C1 segment of cervical spinal cord (tissue), 14 donors: ENCODE measurements at regions not wholly inside any gene's neighbourhood (a gene's known extent, or its start where the extent isn't known, plus 50 kb on each side); places are given as distances from the start of the nearest gene placed in this dataset.

ENCODE experiments used
- DNase-seq, 14 donors: peaks; one replicate each; lab custom pipeline; 2025; lab: John Stamatoyannopoulos, UW

GRCh38 chr3:177429771-177430170 lies 232.5 kb upstream of the TBL1XR1 start:
- DNase-seq, result no peak

GRCh38 chr3:177430653-177431052 lies 233.4 kb upstream of the TBL1XR1 start:
- no peak for DNase-seq

DNA sequence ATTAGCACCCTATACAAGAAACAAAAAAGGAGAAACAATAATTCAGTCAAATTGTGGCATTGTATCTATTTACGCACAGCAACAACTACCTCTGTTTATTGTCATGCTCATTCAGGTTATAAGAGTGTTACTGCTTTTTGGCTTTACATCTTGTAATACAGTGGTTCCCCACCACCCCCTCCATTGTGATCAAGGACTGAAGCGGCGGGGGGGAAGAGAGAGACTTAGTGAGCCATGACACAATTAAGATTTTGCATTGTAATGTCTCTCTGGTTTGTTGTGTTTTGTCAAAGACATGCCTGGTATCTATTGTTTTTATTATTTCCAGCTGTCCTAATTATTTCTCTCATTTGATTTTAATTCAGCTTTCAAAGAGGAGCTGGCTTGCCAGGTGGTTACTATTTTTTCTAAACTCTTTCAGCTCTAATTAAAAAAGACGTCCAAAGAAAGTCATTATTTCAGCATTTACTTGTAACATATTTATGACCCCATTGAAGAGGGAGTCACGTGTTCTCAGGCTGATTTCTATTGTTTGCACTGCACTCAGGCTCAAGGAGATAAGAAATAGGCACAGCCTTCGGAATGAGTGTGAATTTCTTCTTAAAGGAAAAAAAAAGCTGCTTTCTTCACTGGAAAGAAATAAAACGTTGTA lies 234.4 kb upstream of the TBL1XR1 start:
- no peak for DNase-seq

GRCh38 chr3:177435301-177435700 lies 238.0 kb upstream of the TBL1XR1 start:
- DNase-seq, result no peak

DNA sequence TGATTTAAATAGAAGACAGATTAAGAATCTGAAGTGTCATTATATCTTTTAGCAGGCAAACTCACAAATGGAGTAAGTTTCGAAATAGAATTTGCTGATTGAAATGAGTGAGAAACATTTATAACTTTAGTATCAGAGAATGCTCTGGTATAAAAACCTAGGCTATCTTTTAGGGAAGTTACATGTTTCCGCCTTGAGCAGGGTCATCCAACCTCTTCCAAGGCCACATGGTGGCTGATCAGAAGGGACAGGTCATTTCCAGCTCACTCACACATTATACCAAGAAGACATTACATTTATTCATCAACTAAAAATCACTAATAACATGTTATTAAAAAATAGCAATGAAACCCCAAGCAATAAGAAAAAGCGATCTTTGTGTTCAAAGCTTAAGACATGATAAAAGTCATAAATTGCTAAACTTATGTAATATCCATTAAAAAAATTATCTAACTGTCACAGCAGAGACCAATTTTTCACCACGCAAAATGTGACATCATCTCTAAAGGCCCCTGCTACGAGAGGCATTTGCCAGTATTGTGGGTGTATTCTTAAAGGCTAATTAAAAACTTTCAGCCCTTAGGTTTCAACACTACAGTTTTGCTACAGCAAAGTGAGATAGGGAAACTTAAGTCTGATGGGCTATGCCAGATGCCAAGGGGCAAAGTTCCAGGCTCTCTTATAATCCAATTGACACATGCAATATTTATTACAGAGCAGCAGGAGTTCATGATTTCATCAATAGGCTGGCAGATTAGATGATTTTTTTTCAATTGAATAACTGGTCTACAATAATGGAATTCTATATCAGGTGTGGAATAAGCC lies 240.4 kb upstream of the TBL1XR1 start:
- no peak for DNase-seq

GRCh38 chr3:177438596-177439220 lies 241.4 kb upstream of the TBL1XR1 start:
- peak in 1 of 14 donors; percentile 79 for DNase-seq

GRCh38 chr3:177439694-177440269 lies 242.5 kb upstream of the TBL1XR1 start:
- DNase-seq, result no peak

- DNase-seq, result peak in 1 of 14 donors; percentile 88
These were observed 243.3 kb upstream of the TBL1XR1 start for GRCh38 chr3:177440456-177441104.

GRCh38 chr3:177441276-177441812 lies 244.1 kb upstream of the TBL1XR1 start:
- DNase-seq, result no peak

DNA sequence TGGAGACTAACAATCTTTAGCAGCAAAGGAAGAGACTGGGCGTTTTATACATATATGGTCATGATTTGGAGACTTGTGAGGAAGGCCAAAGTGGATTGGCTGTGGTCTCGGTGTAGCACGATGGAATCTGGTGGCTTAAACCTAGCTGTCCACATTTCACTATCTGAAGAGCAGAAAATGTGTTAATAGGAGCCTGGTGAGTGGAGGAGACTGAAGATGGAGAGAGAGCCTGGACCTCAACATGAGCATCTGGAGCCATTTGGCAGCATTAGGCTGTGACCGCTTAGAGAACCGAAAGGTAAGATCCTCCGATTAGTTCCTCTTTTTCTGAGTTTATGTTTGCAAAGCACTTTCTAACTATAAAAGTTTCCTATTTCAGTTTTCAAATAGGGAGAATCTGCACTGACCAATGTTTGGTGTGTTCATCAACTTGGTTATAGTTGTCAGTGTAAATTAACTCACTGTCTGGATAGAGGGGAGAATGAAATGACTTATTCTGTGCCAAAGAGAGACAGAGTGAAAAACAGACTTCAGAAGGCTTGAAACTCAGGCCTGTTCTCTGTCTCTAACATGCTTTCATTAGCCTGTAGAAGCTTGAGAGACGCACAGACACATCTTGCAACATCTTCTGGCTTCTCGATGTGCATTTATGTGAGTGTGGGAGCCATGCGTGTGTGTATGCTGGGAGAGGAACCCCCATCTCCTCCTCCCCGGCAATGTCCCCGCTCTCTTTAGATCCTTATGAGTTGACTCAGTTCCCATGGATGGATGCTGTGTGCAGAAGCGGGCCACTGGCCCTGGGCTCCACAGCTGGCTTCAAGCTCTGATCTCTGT lies 244.7 kb upstream of the TBL1XR1 start:
- peak in 2 of 14 donors; percentile 16 to 43 for DNase-seq

- no peak for DNase-seq
These were observed 246.2 kb upstream of the TBL1XR1 start for GRCh38 chr3:177443469-177443868.

- no peak for DNase-seq
These were observed 247.4 kb upstream of the TBL1XR1 start for GRCh38 chr3:177444696-177445095.

DNA sequence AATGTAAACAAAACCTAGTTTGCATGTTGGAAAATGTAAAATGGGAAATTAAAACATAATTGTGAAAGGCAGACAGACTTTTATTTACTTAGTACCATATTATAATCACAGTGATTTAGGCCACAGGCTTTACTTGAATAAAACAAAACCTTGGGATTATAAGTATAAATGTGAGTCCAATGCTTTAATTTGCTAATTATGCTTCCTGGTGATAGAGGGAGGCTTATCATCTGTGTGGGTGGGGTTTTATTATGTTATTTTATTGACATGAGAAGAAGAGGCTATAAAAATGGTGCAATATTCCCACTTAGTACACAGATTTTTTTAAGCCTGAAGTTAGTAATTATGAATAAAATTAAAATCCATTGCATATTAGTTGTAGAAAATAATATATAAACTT lies 248.3 kb upstream of the TBL1XR1 start:
- no peak for DNase-seq

DNA sequence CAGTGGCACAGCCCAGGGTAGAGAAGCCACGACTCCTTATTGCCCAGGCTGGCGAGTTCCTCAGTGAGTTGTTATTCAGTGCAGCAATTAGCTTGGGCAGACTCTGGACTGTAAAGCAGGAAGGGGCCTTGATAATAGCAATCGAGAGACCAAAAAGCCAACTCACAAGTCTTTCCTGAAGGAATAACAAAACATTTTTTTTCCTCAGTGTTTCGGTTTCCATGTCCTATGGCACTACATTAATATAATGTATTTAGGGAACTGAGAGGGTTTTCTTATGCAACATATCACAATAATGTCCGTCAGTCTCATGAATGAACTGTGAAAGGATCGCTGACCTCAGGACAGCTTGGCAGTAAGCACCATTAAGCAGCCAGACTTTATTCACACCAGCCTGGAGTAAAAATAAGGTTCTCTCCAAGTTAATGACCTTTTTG lies 248.9 kb upstream of the TBL1XR1 start:
- DNase-seq, result peak in 1 of 14 donors; percentile 15

- no peak for DNase-seq
These were observed 250.7 kb upstream of the TBL1XR1 start for GRCh38 chr3:177447938-177448337.

GRCh38 chr3:177448987-177449359 lies 251.7 kb upstream of the TBL1XR1 start:
- no peak for DNase-seq

DNA sequence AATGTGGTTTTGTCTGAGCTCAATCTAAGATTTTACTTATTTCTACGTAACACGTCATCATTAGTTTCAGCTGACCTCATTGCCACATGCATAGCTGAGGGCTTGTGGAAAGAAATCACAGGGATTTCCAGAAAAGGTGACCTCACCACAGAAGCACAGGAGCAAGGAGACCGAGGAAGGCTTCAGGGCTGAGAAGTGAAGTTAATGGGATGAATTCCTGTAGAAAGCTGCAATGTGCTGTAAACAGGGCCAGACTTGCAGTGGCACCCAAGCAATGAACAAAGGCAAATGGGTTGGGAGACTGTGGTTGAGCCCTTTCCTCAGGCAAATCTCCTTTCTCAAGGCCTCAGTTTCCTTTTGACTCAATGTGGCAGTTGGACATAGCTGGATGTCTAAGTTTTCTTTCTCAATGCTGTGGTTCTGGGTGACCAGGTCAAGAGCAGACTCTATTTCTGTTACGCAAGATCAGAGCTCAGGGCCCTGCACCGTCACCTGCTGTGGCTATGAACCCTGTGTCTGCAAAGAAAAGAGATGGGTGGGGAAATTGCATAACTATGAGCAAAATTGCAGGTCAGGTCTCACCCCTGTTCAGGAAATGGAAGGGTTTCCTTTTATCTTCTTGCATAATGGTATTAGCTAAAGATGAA lies 252.2 kb upstream of the TBL1XR1 start:
- DNase-seq, result peak in 1 of 14 donors; percentile 3

- no peak for DNase-seq
These were observed 254.0 kb upstream of the TBL1XR1 start for GRCh38 chr3:177451301-177451750.

DNA sequence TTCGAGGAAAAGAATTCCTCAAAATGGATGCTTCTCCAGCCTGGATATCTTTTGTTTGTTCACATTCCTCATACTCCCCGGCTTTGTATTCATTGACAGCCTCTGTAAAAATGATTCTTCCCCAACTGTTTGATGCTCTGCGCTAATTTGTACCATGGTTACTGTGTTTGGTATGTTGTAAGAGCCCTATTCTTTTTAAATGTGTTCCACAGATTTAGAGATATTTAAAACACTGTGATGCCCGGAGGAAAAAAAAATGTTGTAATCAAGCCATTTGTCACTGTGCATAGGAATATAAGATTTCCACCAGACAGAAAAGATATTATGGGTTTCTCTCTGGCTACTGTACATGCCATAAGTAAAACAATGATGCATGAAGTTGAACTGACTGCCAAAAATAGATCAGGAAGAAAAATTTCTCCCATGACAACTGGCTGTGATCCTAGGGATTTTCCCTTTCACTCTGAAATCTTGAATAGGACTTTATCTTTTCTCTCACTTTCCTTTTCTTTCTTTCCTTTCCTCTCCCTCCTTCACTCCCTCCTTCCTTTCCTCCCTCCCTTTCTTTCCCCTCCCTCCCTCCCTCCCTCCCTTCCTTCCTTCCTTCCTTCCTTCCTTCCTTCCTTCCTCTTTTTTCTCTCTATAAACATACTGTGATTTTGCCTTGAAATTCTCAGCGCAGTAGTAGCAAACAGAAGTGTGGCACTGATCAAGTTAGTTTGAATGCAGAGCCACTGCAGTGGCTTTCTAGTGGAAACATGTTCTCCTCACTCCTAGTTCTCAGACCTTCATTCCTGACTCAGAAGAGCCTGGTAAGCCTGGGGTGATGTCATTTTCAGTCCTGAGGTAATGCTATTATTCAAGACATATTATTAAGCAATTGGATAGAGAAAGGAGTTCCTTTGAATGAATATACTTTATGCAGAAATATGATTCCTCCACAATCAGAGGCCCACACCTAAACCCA lies 254.9 kb upstream of the TBL1XR1 start:
- DNase-seq, result no peak
